ENCODE measurements at regions not wholly inside any gene's neighbourhood (a gene's known extent, or its start where the extent isn't known, plus 50 kb on each side); places are given as distances from the start of the nearest gene placed in this dataset.
A peak's percentile ranks its signal among the peaks of the same experiment; 100 is the strongest.

DNA sequence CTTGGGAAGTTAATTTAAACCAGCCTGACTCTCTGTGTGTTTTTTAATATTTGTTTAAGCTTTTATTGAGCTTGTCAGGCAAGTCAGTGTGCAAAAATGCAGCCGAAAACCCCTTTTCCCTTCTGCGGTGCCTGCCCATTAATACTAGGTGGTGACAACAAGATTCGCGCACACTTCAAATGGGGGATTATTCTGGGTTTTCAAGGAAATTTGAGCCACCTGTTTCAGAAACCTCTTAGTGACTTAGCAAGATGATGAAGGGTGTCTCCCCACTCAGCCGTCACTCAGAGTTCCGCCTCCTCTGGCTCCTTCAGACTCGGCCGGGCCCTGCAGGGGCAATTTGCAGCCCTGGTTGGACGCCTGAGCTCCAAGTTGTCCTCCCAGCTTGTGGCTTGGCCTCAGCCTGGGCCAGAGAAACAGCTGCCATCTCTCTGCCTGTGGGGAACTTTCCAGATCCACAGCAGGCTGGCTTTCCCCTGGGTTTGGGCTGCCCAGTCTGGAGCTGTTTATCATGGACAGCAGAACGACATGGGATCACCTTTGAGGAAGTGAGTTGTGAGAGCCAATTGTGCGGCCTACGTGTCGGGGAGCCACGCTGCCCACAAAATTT lies 75.9 kb downstream of the SPRY4 start:
- H3K4me2 ChIP-seq (ENCODE audit: unreplicated experiment) = peak overlapping the region; percentile 27
- no peaks in the 10 kb centered on the region for H3K79me2 ChIP-seq (ENCODE audit: insufficient read depth)
- peak overlapping the region; percentile 4; the same call in 1 of the 2 replicates for H3K4me3 ChIP-seq
- H3K27me3 ChIP-seq (replicated peaks; ENCODE audit: insufficient read depth) = no peaks in the 10 kb centered on the region
- H3K9me3 ChIP-seq (ENCODE audit: low read depth) = no peaks in the 10 kb centered on the region
- TF ChIP-seq EZH2phosphoT487 (IDR thresholded peaks at IDR 0.05; ENCODE audit: insufficient read depth, low read depth) (no peak), EZH2 (IDR thresholded peaks at IDR 0.05; ENCODE audit: insufficient read depth, poor library complexity, severe bottlenecking) (no peak)
- H3K4me1 ChIP-seq (ENCODE audit: insufficient read depth) = peaks cover 30% of the 10 kb centered on the region
- no peak overlapping the region for H3K9ac ChIP-seq
- no peak overlapping the region for H3K27ac ChIP-seq
- H3K36me3 ChIP-seq (ENCODE audit: low read depth) = no peaks in the 10 kb centered on the region
- peak; percentile 70 for DNase-seq
- H3F3A ChIP-seq (ENCODE audit: insufficient read depth) = peaks cover 13% of the 10 kb centered on the region; the same call in 1 of the 2 replicates
- peak overlapping the region; percentile 35 for H2AFZ ChIP-seq
- no peaks in the 10 kb centered on the region for H3K9me2 ChIP-seq (ENCODE audit: insufficient read depth)
- in situ Hi-C loops (cut with MboI) = no loop called here
- no peaks in the 10 kb centered on the region for H4K20me1 ChIP-seq (ENCODE audit: insufficient read depth)
- 12 to 13% methylated on average over 14 of the region's 14 CpGs for WGBS, 2 experiments (ENCODE audit: low coverage in 1 of 2, low lambda C conversion rate in 2 of 2, missing lambda C conversion rate in 2 of 2)

DNA sequence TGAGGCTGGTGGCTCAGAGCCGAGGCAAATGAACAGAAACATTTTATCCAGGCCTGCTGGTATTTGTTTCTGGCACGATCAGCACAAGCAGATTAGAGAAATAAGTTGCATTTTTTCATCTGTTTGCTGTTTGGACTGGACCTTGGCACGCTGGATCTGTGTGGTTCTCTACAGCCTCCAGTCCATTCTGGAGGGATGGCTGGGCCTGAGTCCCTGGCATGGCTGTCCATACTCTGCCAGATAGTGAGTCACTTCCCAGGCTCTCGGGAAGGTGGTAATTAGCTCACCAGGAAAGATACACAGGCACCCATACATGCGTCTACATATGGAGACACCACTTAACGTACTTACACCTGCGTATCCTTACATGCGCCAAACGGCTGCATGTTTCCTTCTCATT lies 78.6 kb downstream of the SPRY4 start:
- Histone ChIP-seq H3K4me1 (ENCODE audit: insufficient read depth) (peaks cover 20% of the 10 kb centered on the region), H4K20me1 (ENCODE audit: insufficient read depth) (no peaks in the 10 kb centered on the region), H3K9ac (peak overlapping the region; percentile 24; the same call in 1 of the 2 replicates), H2AFZ (peak overlapping the region; percentile 48; the same call in 1 of the 2 replicates), H3K4me2 (ENCODE audit: unreplicated experiment) (peak overlapping the region; percentile 65), H3K9me2 (ENCODE audit: insufficient read depth) (no peaks in the 10 kb centered on the region), H3K79me2 (ENCODE audit: insufficient read depth) (no peaks in the 10 kb centered on the region), H3K27me3 (replicated peaks; ENCODE audit: insufficient read depth) (no peaks in the 10 kb centered on the region), H3K9me3 (ENCODE audit: low read depth) (no peaks in the 10 kb centered on the region), H3K4me3 (no peak overlapping the region), H3F3A (ENCODE audit: insufficient read depth) (peaks cover 13% of the 10 kb centered on the region; the same call in 1 of the 2 replicates), H3K36me3 (ENCODE audit: low read depth) (no peaks in the 10 kb centered on the region), H3K27ac (peak overlapping the region; percentile 10; the same call in 1 of the 2 replicates)
- WGBS, 2 experiments (ENCODE audit: low coverage in 1 of 2, low lambda C conversion rate in 2 of 2, missing lambda C conversion rate in 2 of 2) = 36 to 38% methylated on average over 9 of the region's 9 CpGs
- DNase-seq = peak; percentile 86
- TF ChIP-seq EZH2phosphoT487 (IDR thresholded peaks at IDR 0.05; ENCODE audit: insufficient read depth, low read depth) = no peak
- no peak for TF ChIP-seq EZH2 (IDR thresholded peaks at IDR 0.05; ENCODE audit: insufficient read depth, poor library complexity, severe bottlenecking)
- in situ Hi-C loops (cut with MboI) = no loop called here

DNA sequence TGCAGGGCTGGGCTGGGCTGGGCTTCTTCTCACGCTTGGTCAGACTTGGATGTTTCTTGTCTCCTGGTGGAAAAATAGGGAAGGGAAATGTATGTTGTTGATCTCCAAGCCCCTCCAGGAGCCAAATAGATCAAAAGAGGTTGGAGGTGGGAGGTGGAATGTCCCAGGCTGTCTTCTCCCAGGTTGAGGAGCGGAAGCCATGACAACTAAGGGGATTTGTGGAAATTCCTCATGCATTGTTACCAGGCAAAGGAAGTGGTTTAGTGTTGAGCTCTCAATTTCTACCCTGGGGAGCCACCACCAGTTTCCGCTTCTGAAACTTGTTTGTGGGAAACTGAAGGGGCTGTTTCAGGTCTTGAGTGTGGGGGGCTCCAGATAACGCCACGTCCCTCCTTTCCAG lies 79.0 kb downstream of the SPRY4 start:
- H3K4me2 ChIP-seq (ENCODE audit: unreplicated experiment) = peak overlapping the region; percentile 65
- no peaks in the 10 kb centered on the region for H4K20me1 ChIP-seq (ENCODE audit: insufficient read depth)
- no peaks in the 10 kb centered on the region for H3K9me3 ChIP-seq (ENCODE audit: low read depth)
- peaks cover 13% of the 10 kb centered on the region; the same call in 1 of the 2 replicates for H3F3A ChIP-seq (ENCODE audit: insufficient read depth)
- H3K9me2 ChIP-seq (ENCODE audit: insufficient read depth) = no peaks in the 10 kb centered on the region
- peak; percentile 22 for DNase-seq
- H2AFZ ChIP-seq = peak overlapping the region; percentile 48
- peak overlapping the region; percentile 10; the same call in 1 of the 2 replicates for H3K27ac ChIP-seq
- peaks cover 20% of the 10 kb centered on the region for H3K4me1 ChIP-seq (ENCODE audit: insufficient read depth)
- no peaks in the 10 kb centered on the region for H3K36me3 ChIP-seq (ENCODE audit: low read depth)
- TF ChIP-seq EZH2phosphoT487 (IDR thresholded peaks at IDR 0.05; ENCODE audit: insufficient read depth, low read depth) = no peak
- no peak overlapping the region for H3K4me3 ChIP-seq
- H3K9ac ChIP-seq = peak overlapping the region; percentile 24; the same call in 1 of the 2 replicates
- no peaks in the 10 kb centered on the region for H3K79me2 ChIP-seq (ENCODE audit: insufficient read depth)
- in situ Hi-C loops (cut with MboI) = no loop called here
- H3K27me3 ChIP-seq (replicated peaks; ENCODE audit: insufficient read depth) = no peaks in the 10 kb centered on the region
- WGBS, 2 experiments (ENCODE audit: low coverage in 1 of 2, low lambda C conversion rate in 2 of 2, missing lambda C conversion rate in 2 of 2) = 49 to 59% methylated on average over 5 of the region's 5 CpGs

DNA sequence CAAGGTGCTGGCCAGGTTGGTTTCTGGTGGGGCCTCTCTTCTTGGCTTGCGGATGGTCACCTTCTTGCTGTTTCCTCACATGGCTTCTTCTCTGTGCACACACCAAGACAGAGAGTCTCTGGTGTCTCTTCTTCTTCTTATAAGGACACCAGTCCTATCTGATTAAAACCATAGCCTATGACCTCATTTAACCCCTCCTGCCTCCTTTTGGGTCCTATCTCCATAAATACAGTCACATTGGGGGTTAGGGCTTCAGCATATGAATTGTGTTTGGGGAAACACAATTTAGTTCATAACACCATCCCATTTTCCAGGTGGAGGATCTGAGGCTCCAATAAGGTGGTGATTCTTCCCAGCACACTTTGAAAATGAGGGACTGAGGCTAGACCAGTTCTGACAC lies 80.4 kb downstream of the SPRY4 start:
- H3K9ac ChIP-seq = no peak overlapping the region
- H3K79me2 ChIP-seq (ENCODE audit: insufficient read depth) = no peaks in the 10 kb centered on the region
- H2AFZ ChIP-seq = no peak overlapping the region
- TF ChIP-seq EZH2 (IDR thresholded peaks at IDR 0.05; ENCODE audit: insufficient read depth, poor library complexity, severe bottlenecking) (no peak), EZH2phosphoT487 (IDR thresholded peaks at IDR 0.05; ENCODE audit: insufficient read depth, low read depth) (no peak)
- H3K27me3 ChIP-seq (replicated peaks; ENCODE audit: insufficient read depth) = no peaks in the 10 kb centered on the region
- peaks cover 20% of the 10 kb centered on the region for H3K4me1 ChIP-seq (ENCODE audit: insufficient read depth)
- H3K9me2 ChIP-seq (ENCODE audit: insufficient read depth) = no peaks in the 10 kb centered on the region
- H4K20me1 ChIP-seq (ENCODE audit: insufficient read depth) = no peaks in the 10 kb centered on the region
- H3K36me3 ChIP-seq (ENCODE audit: low read depth) = no peaks in the 10 kb centered on the region
- H3K4me2 ChIP-seq (ENCODE audit: unreplicated experiment) = no peak overlapping the region
- H3F3A ChIP-seq (ENCODE audit: insufficient read depth) = peaks cover 13% of the 10 kb centered on the region; the same call in 1 of the 2 replicates
- DNase-seq = no peak
- H3K4me3 ChIP-seq = no peak overlapping the region
- in situ Hi-C loops (cut with MboI) = no loop called here
- no peaks in the 10 kb centered on the region for H3K9me3 ChIP-seq (ENCODE audit: low read depth)
- 90 to 100% methylated on average over 1 of the region's 1 CpG for WGBS, 2 experiments (ENCODE audit: low coverage in 1 of 2, low lambda C conversion rate in 2 of 2, missing lambda C conversion rate in 2 of 2)
- H3K27ac ChIP-seq = no peak overlapping the region
